Transverse colon (tissue), 4 donors: ENCODE measurements at regions not wholly inside any gene's neighbourhood (a gene's known extent, or its start where the extent isn't known, plus 50 kb on each side); places are given as distances from the start of the nearest gene placed in this dataset.

Experiments used
- DNase-seq: peaks from one replicate; pipeline ENCODE4 v3.0.0-alpha.2; 2019
- H3K27ac ChIP-seq, 4 donors: fragments of 200-600 bp; sonication (generic); 2 replicates each; pipeline ENCODE4 v1.5.1; 2016 to 2018; ENCODE audit warnings: inconsistent platforms in 4 of 4
- H3K27me3 ChIP-seq: fragments of 200-600 bp; sonication (generic); 2 replicates; pipeline ENCODE4 v1.5.1; 2017; ENCODE audit warnings: inconsistent platforms
- H3K36me3 ChIP-seq, 4 donors: fragments of 200-600 bp; sonication (generic); 2 replicates each; pipeline ENCODE4 v1.5.1; 2017 to 2019; ENCODE audit warnings: inconsistent platforms in 4 of 4
- H3K4me1 ChIP-seq, 4 donors: fragments of 200-600 bp; sonication (generic); 2 replicates each; pipeline ENCODE4 v1.5.1; 2017 to 2020; ENCODE audit warnings: inconsistent platforms in 4 of 4
- H3K4me3 ChIP-seq, 4 donors: fragments of 200-600 bp; sonication (generic); 1 replicate in 1 of 4; 2 replicates in 3 of 4; pipeline versions ENCODE4 v1.5.1 to v1.6.1; 2017 to 2019; ENCODE audit warnings: inconsistent platforms in 4 of 4
- H3K9me3 ChIP-seq, 2 donors: fragments of 200-600 bp; sonication (generic); 2 replicates each; pipeline ENCODE4 v1.5.1; 2017 to 2019; ENCODE audit warnings: inconsistent platforms in 2 of 2
- EP300 ChIP-seq: sonication (generic); formaldehyde crosslinking; IDR thresholded peaks from one replicate; pipeline ENCODE4 v1.6.1; 2017; ENCODE audit warnings: antibody characterized with exemption, low read depth
- POLR2A ChIP-seq: fragments of 450-650 bp; IDR thresholded peaks from one replicate; pipeline ENCODE4 v1.6.1; 2016; ENCODE audit warnings: antibody characterized with exemption, mild to moderate bottlenecking, moderate library complexity
- POLR2AphosphoS5 ChIP-seq, 3 donors: sonication (generic); formaldehyde crosslinking; IDR thresholded peaks; one replicate each; pipeline ENCODE4 v1.6.1; 2016; ENCODE audit warnings: antibody characterized with exemption in 3 of 3
- WGBS, 2 donors: methylation state at CpG; one replicate each; pipeline ENCODE4 v1.1.5; 2018; ENCODE audit warnings: low coverage in 1 of 2; 5-methylcytosine and 5-hydroxymethylcytosine counted together
- in situ Hi-C, 4 donors: fragments of 200-750 bp; cut with MboI; loops; one replicate each; pipeline versions ENCODE4 v1.15.0 to v1.15.1; 2017; ENCODE audit warnings: low sequenced_read_pairs in 3 of 4, low pct_ligation_motif_present in 1 of 4, low pct_unique_long_range_greater_than_20kb in 1 of 4
- intact Hi-C: fragments of 100-400 bp; cut with DNase I; formaldehyde crosslinking; loops from one replicate; pipeline ENCODE4 v1.15.1; 2023; ENCODE audit warnings: low total_unique reads
- TF ChIP-seq, protein P1 (sequence below), 5 experiments: fragments of 200-600 bp in 3 of 5; fragments of 450-650 bp in 2 of 5; sonication (generic) in 3 of 5; IDR thresholded peaks; 1 replicate in 2 of 5; 2 replicates in 3 of 5; pipeline ENCODE4 v1.5.1; 2016 to 2017; ENCODE audit warnings: antibody characterized with exemption in 5 of 5, inconsistent platforms in 3 of 5, mild to moderate bottlenecking in 2 of 5, moderate library complexity in 1 of 5

DNA sequence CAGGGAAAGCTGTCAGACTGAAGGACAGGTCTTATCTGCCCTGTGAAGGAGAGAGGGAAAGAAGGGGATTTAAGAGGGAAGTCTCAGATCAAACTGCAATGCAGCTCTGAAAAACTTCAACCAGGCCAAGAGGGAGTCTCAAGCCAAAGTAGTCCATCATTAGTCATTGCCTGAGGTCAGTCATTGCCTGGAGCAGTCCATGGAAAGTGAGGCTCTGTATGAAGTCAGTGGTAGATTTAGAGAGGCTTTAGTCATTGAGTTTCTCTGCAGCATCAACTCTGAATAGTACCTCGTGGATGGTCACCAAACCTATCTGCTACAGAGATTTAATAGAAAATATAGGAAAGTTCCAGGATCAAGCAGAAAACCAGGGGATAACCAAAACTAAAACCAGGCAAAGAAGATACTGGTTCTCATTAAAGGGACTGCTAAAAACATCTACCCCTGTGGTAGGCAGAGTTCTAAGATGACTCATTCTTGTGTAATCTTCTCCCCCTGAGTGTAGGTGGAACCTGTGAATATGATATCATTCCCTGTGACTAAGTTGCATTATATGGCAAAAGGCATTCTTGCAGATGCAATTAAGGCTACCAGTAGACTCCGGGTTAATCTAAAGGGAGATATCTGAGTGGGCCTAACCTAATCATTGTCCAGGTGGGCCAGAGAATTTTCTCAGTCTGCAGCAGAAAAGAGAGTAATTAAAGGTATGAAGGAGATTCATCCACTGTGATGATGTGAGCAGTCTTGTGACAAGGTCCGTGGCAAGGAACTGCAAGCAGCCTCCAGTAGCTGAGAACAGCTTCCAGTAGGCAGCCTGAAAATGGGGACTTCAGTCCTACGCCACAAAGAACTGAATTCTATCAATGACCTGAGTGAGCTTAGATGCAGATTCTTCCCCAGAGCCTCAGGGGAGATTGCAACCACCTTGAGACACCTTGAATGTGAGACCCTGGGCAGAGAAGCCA, 123.1 kb downstream of the GALC start:
- H3K4me1 ChIP-seq, result no peaks in the 10 kb centered on the region
- intact Hi-C loops (no loop called here), in situ Hi-C loops (no loop called here)
- 62 to 80% methylated on average over 1 to 4 of the region's 4 CpGs for WGBS, 2 donors
- no peak overlapping the region for H3K4me3 ChIP-seq
- H3K36me3 ChIP-seq, result no peaks in the 10 kb centered on the region
- H3K9me3 ChIP-seq, result no peaks in the 10 kb centered on the region
- no peak for DNase-seq
- no peaks in the 10 kb centered on the region for H3K27me3 ChIP-seq
- TF ChIP-seq, protein P1, sequence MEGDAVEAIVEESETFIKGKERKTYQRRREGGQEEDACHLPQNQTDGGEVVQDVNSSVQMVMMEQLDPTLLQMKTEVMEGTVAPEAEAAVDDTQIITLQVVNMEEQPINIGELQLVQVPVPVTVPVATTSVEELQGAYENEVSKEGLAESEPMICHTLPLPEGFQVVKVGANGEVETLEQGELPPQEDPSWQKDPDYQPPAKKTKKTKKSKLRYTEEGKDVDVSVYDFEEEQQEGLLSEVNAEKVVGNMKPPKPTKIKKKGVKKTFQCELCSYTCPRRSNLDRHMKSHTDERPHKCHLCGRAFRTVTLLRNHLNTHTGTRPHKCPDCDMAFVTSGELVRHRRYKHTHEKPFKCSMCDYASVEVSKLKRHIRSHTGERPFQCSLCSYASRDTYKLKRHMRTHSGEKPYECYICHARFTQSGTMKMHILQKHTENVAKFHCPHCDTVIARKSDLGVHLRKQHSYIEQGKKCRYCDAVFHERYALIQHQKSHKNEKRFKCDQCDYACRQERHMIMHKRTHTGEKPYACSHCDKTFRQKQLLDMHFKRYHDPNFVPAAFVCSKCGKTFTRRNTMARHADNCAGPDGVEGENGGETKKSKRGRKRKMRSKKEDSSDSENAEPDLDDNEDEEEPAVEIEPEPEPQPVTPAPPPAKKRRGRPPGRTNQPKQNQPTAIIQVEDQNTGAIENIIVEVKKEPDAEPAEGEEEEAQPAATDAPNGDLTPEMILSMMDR (IDR thresholded peaks at IDR 0.05), result no peak
- TF ChIP-seq EP300 (no peak), POLR2AphosphoS5 (IDR thresholded peaks at IDR 0.05) (no peak), POLR2A (no peak)
- H3K27ac ChIP-seq, result no peak overlapping the region

DNA sequence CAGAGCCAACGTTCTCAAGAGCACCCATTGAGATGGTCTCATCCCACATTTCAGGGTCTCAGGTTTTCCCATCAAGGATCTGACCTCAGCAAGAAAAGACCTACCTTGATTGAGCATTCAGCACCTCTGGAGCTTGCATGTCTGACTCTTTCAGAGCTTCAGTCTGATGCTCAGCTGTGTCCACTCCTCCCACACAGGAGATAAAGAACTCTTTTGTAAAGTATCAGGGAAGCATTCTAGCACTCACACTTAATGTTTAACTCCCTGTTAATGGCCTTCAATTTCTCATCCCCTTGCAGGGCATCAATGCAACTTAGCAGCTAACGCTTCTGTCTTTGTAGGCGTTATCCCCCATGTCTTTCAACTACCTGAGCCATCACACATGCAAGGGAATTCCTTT, 124.1 kb downstream of the GALC start:
- TF ChIP-seq POLR2AphosphoS5 (IDR thresholded peaks at IDR 0.05) (no peak), EP300 (no peak), POLR2A (no peak)
- TF ChIP-seq, protein P1 (IDR thresholded peaks at IDR 0.05), result no peak
- Histone ChIP-seq H3K9me3 (no peaks in the 10 kb centered on the region), H3K27me3 (no peaks in the 10 kb centered on the region), H3K36me3 (no peaks in the 10 kb centered on the region), H3K4me1 (no peaks in the 10 kb centered on the region), H3K27ac (no peak overlapping the region), H3K4me3 (no peak overlapping the region)
- WGBS, 2 donors, result 63 to 68% methylated on average over 2 to 3 of the region's 3 CpGs
- intact Hi-C loops, result no loop called here
- in situ Hi-C loops, result no loop called here
- DNase-seq, result no peak

DNA sequence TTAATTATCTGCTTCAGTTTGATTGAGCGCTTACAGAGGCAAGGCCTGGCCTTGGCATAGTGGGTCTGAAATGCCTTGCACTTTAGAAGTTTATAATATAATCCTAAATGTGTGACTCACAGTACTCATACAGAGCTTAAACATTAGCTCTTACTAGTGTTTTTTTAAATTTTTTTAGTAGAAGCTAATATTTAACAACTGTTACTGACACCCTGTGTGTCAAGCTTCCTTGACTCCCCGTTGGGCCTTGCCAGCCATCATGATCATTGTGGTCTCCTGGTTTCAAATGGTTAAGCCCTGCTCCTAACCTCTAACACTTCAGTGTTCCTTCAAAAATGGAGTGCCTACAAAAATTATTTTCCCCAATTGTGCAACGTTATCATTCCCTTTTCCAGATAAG, 126.9 kb downstream of the GALC start:
- Histone ChIP-seq H3K27ac (no peak overlapping the region), H3K4me1 (no peaks in the 10 kb centered on the region), H3K9me3 (no peaks in the 10 kb centered on the region), H3K36me3 (no peaks in the 10 kb centered on the region), H3K27me3 (no peaks in the 10 kb centered on the region), H3K4me3 (no peak overlapping the region)
- TF ChIP-seq EP300 (no peak), POLR2A (no peak), POLR2AphosphoS5 (IDR thresholded peaks at IDR 0.05) (no peak)
- TF ChIP-seq, protein P1 (IDR thresholded peaks at IDR 0.05), result no peak
- intact Hi-C loops (no loop called here), in situ Hi-C loops (no loop called here)
- 59 to 77% methylated on average over 3 of the region's 3 CpGs for WGBS, 2 donors
- no peak for DNase-seq

DNA sequence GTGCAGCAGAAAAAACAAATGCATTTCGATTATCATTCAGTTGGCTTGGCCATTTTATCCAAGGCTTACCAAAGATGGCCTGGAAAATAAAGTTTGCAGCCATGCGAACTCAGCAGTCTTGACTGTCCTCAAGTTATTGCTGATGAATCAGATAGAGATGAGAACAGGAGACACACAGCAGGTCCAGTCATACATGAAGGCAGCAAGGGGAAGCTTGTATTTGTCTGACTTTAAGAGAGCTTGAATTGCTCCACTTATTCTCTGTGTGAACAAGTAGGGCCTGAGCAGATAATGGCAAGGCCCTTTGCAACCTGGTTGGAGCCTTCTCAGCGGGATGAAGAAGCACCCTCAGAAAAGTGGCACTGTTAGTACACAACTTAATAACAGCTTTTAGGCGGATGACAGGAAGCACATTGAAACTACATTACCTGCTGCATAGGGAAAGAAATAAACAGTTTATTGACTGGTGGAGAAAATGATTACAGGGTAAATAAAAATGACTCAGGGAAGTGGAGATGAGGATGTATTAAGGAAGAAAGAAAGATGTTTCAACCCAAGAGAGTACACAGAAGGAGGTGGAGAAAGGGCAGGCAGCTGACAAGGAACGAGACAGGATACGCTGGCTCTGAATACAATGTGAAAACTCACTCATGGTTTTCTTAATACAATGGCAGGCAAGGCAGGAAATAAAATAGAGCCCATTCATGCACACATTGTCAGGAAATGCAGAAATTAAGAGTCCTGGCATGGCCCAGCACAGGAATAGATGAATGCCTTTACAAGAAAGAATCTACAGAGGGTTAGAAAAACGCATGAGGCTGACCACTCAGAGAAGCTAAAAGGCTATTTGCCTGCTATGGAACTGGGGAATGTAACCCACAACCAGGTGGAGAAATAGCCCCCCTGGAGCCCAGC, 128.4 kb downstream of the GALC start:
- H3K4me3 ChIP-seq, result no peak overlapping the region
- whole genome bisulfite sequencing, 2 donors, result 57 to 80% methylated on average over 6 to 7 of the region's 7 CpGs
- H3K27me3 ChIP-seq, result no peaks in the 10 kb centered on the region
- no peak overlapping the region for H3K27ac ChIP-seq
- H3K36me3 ChIP-seq, result no peaks in the 10 kb centered on the region
- in situ Hi-C loops (no loop called here), intact Hi-C loops (no loop called here)
- H3K9me3 ChIP-seq, result no peaks in the 10 kb centered on the region
- no peaks in the 10 kb centered on the region for H3K4me1 ChIP-seq
- no peak for DNase-seq
- TF ChIP-seq, protein P1 (IDR thresholded peaks at IDR 0.05), result no peak
- TF ChIP-seq EP300 (no peak), POLR2AphosphoS5 (IDR thresholded peaks at IDR 0.05) (no peak), POLR2A (no peak)
